ENCODE measurements at regions not wholly inside any gene's neighbourhood (a gene's known extent, or its start where the extent isn't known, plus 50 kb on each side); places are given as distances from the start of the nearest gene placed in this dataset.
A peak's percentile ranks its signal among the peaks of the same experiment; 100 is the strongest.
"Not testable (repeated sequence)": the region's sequence is repeated elsewhere in the genome, so short reads cannot be mapped to it uniquely, and the experiment has no call there.

GRCh38 chr15:38733331-38733730, 168.7 kb upstream of the RASGRP1 start:
- FAIRE-seq (no peak), DNase-seq (ENCODE audit: low spot score) (no peak)

GRCh38 chr15:38740206-38740605, 175.6 kb upstream of the RASGRP1 start:
- DNase-seq (ENCODE audit: low spot score) (no peak), FAIRE-seq (no peak)

- FAIRE-seq (no peak), DNase-seq (ENCODE audit: low spot score) (no peak)
These were observed 178.5 kb upstream of the RASGRP1 start for GRCh38 chr15:38743147-38743546.

- DNase-seq (ENCODE audit: low spot score), result no peak
- no peak for FAIRE-seq
These were observed 180.5 kb upstream of the RASGRP1 start for GRCh38 chr15:38745126-38745525.

- DNase-seq (ENCODE audit: low spot score), result no peak
- no peak for FAIRE-seq
These were observed 181.0 kb upstream of the RASGRP1 start for GRCh38 chr15:38745626-38746025.

- FAIRE-seq, result no peak
- no peak for DNase-seq (ENCODE audit: low spot score)
These were observed 181.6 kb upstream of the RASGRP1 start for GRCh38 chr15:38746211-38746610.

- FAIRE-seq, result no peak
- DNase-seq (ENCODE audit: low spot score), result no peak
These were observed 184.1 kb upstream of the RASGRP1 start for GRCh38 chr15:38748710-38749109.

- DNase-seq (ENCODE audit: low spot score) (no peak), FAIRE-seq (no peak)
These were observed 186.2 kb upstream of the RASGRP1 start for GRCh38 chr15:38750786-38751185.

- DNase-seq (ENCODE audit: low spot score), result no peak
- no peak for FAIRE-seq
These were observed 191.1 kb upstream of the RASGRP1 start for GRCh38 chr15:38755718-38756117.

GRCh38 chr15:38756441-38756840, 191.8 kb upstream of the RASGRP1 start:
- FAIRE-seq, result no peak
- no peak for DNase-seq (ENCODE audit: low spot score)

- peak; percentile 9 for DNase-seq (ENCODE audit: low spot score)
These were observed 193.4 kb upstream of the RASGRP1 start for GRCh38 chr15:38758043-38758442.

GRCh38 chr15:38761681-38762080, 197.1 kb upstream of the RASGRP1 start:
- DNase-seq (ENCODE audit: low spot score), result no peak
- FAIRE-seq, result no peak

More at GRCh38 chr15:38758043-38758442, 193.4 kb upstream of the RASGRP1 start:
- FAIRE-seq, result no peak

GRCh38 chr15:38768970-38769369, 204.4 kb upstream of the RASGRP1 start:
- peak; percentile 33 for DNase-seq (ENCODE audit: low spot score)
- FAIRE-seq, result no peak

- no peak for DNase-seq (ENCODE audit: low spot score)
These were observed 204.9 kb upstream of the RASGRP1 start for GRCh38 chr15:38769492-38769891.

GRCh38 chr15:38774076-38774475, 209.5 kb upstream of the RASGRP1 start:
- DNase-seq (ENCODE audit: low spot score); FAIRE-seq: not testable (repeated sequence)

More at GRCh38 chr15:38769492-38769891, 204.9 kb upstream of the RASGRP1 start:
- no peak for FAIRE-seq

GRCh38 chr15:38781196-38781595, 216.6 kb upstream of the RASGRP1 start:
- DNase-seq (ENCODE audit: low spot score), result no peak
- peak; percentile 80 for FAIRE-seq

GRCh38 chr15:38782156-38782555, 217.5 kb upstream of the RASGRP1 start:
- DNase-seq (ENCODE audit: low spot score) (no peak), FAIRE-seq (no peak)

- DNase-seq (ENCODE audit: low spot score) (no peak), FAIRE-seq (no peak)
These were observed 224.3 kb upstream of the RASGRP1 start for GRCh38 chr15:38788918-38789317.

- DNase-seq (ENCODE audit: low spot score) (no peak), FAIRE-seq (no peak)
These were observed 225.0 kb upstream of the RASGRP1 start for GRCh38 chr15:38789566-38789965.

GRCh38 chr15:38793206-38793810, 228.7 kb upstream of the RASGRP1 start:
- DNase-seq (ENCODE audit: low spot score) (no peak), FAIRE-seq (no peak)

- no peak for DNase-seq (ENCODE audit: low spot score)
- no peak for FAIRE-seq
These were observed 231.0 kb upstream of the RASGRP1 start for GRCh38 chr15:38795471-38796245.

GRCh38 chr15:38796589-38796988, 232.0 kb upstream of the RASGRP1 start:
- DNase-seq (ENCODE audit: low spot score) (no peak), FAIRE-seq (no peak)

- DNase-seq (ENCODE audit: low spot score); FAIRE-seq: not testable (repeated sequence)
These were observed 232.9 kb upstream of the RASGRP1 start for GRCh38 chr15:38797506-38797905.
